AG08396 (cell line): ENCODE measurements at regions not wholly inside any gene's neighbourhood (a gene's known extent, or its start where the extent isn't known, plus 50 kb on each side); places are given as distances from the start of the nearest gene placed in this dataset.

Experiments used
- DNase-seq: peaks from one replicate; pipeline ENCODE4 v3.0.0; 2012; ENCODE audit warnings: low spot score, mixed read lengths

- peak; percentile 48 for DNase-seq
These were observed 687.9 kb upstream of the CITED2 start for GRCh38 chr6:140062043-140063020.

- DNase-seq: no peak
These were observed 686.9 kb upstream of the CITED2 start for GRCh38 chr6:140061110-140062042.

DNA sequence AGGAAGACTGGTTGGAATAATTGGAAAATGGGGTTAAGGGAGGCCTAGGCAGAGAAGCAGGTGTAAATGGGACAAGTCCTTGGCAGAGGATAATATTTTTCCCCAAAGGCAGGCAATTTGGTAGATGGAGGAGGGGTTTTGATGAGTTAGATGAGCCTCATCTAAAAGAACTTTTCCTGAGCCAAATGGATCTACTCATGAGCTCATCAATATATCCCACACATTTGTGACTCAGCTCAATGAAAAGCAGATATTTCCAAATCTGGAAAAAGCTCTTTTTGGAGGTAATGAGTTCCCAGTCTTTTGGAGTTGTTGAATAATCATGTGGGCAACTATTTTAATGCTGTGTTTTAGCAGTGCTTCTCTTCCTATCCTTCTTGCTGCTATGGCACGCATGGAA is 685.5 kb upstream of the CITED2 start:
- DNase-seq: no peak

DNA sequence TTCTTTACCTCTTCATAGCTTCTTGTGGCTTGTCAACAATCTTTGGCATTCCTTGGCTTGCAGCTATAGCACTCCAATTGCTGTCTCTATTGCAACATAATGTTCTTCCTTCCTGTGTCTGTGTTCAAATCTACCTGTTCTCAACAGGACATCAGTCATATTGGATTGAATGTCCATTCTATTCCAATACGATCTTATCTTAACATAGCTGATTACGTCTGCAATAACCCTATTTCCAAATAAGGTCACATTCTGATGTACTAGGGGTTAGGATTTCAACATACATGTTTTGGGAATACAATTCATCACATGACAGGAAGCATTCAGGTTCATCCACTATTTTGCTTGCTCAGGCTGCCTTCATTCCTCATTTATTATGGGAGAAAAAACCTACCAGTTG is 684.4 kb upstream of the CITED2 start:
- no peak for DNase-seq

DNA sequence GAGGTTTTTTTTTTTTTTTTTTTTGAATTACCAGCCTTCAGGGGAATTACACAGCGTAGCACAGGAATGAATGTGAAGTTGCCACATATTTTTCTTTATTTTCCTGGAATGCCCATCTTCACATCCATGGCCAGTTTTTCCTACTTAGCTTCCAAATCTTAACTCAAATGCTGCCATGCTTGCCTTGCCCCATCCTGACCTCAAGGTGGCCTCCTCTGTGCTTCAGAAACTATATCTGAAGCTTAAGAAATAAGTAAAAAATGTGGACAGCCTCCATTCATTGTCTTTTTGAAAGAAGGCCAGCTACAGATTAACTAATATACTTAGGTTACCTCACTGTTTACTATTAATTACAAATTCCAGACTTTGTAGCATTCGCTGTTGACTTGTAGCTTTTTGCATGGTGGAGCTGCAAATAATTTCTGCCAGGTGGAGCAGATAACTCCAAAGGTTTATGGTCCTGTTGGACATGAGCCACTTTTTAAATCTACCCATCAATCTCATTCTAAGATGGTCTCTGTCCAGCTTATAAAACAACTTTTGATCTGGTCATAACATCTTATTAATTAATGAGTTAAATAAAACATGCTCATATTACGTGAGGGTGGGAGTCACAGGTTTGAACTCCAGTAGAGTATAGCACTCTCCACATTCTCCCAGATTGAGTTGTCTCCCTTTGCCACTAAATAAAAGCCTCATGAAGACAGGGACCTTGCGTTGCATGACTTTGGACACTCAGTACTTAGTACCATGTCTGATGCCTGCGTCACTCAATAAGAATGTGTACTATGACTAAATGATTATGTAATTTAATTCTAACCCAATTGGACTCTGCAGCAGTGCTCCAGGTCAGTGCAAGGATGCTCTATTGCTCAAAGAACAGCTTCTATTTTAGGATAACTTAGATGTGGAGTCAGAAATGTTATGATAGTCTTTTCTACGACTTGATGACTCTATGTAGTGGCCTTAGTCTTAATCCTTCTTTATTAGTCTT is 678.6 kb upstream of the CITED2 start:
- DNase-seq: no peak

GRCh38 chr6:140051521-140052512 is 677.4 kb upstream of the CITED2 start:
- DNase-seq: peak; percentile 39

DNA sequence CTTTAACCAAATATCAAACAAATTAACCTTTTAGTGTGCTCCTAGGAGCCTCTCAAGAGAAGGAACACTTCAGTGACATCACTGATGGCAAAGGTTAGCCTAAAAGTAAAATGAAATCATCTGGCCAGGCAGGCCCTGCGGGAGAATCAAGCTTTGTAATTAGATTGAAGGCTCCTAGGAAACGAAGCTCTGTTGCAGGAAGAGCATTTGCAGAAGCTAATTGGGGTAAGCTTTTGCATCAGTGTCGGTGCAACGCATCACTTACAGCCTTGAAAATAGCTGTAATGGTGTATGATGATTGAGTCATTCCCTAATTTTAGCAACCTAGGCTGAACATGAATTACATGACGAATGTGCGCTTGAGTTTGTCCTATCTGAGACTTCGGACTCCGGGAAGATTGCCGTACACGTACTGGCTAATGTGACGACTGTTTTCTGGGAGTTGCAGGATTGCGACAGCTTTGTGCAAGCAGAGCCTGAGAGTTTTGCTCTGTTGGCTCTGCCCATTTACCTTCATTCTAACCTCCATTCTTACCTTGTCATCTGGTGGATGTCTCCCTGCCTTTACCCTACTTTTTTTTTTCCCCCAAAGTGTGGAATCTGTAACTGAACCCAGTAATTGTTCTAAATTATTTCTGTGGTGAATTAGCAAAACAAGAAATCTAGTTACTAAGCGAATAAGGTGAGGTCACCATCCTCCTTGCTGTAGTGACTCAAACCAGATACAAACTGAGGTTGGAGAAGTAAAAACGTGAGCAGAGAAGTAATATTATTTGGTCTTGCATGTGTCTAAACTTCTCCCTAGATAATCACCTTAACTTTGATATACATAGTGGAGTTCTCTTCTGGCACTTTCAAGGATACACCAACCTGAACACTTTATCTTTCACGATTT is 675.9 kb upstream of the CITED2 start:
- DNase-seq: no peak

DNA sequence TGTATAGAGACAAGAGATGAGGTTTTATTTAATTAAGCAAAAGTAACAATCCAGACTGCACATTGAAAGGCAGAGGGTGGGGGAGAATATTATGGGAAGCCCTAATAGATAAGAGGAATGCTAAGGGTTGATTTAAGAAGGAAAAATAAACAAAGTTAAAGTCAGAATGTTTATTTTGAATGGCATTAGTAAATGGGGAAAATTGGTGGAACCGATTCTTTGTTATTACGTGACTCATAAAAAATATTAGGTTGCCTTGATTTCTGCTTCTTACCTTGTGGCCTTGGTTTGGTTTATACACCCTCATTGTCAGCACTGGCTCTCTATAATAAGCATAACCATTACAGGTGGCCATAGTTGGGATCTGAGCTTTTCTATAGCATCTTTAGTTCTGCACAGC is 674.8 kb upstream of the CITED2 start:
- no peak for DNase-seq

GRCh38 chr6:140048202-140048790 is 673.8 kb upstream of the CITED2 start:
- DNase-seq: no peak

- DNase-seq: no peak
These were observed 672.9 kb upstream of the CITED2 start for GRCh38 chr6:140047321-140047720.

DNA sequence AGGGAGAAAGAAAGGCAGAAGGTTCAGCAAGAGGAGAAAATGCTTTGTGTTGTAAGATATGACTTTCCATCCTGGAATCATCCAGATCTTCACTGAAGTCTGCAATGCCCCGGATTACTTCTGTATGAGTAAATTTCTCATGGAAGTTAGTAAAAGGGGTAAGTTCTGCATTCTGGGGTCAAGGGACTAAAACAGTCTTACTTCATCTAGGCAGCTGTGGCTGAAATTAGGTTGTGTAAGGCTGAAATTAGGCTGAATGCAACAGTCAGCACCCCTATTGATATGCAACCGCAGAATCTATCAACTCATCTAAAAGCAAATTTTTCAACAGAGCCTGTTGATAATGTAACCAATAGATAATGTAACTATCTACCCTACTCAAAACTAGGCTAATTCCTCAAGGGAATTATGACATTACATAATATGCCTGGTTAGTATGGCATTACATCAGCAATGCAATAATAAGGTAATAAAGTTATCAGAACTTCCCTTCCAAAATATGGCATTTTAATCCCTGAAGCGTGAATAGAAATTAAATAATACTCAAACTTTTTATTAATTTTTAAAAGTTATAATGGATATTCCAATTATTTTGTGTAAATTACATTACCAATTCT is 671.7 kb upstream of the CITED2 start:
- DNase-seq: no peak

DNA sequence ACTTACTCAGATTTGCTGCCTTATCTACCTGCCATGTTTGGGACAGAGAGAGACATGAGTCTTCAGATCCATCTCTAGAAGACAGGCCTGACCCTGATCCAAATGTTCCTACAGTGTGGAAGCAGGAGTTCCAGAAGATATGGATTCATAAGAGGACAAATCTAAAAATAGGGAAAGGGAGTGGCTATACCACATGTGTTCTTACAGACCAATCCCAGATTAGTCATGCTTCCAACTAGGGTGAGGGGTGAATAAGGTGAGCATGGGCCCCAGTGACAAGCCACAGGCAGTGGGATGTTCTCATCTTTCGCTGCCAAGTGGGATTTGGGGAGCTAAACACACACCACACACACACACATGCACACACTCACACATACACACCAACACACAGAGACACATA is 670.7 kb upstream of the CITED2 start:
- DNase-seq: no peak

DNA sequence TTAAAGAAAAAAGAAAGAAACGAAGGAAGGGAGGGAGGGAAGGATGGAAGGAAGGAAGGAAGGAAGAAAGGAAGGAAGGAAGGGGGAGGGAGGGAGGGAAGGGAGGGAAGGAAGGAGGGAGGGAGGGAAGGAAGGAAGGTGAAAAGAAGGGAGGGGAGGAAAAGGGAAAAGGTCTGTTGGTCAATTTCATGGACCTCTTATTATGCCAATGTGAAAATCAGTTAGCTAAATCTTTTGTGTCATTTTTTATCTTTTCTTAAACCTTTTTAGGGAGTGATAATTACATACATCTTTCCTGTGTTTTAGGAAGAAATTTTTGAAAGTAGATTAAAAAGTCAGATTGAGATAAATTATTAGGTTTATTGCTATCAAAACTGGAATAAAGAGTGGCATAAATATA is 670.2 kb upstream of the CITED2 start:
- no peak for DNase-seq

- no peak for DNase-seq
These were observed 669.4 kb upstream of the CITED2 start for GRCh38 chr6:140043762-140044378.

DNA sequence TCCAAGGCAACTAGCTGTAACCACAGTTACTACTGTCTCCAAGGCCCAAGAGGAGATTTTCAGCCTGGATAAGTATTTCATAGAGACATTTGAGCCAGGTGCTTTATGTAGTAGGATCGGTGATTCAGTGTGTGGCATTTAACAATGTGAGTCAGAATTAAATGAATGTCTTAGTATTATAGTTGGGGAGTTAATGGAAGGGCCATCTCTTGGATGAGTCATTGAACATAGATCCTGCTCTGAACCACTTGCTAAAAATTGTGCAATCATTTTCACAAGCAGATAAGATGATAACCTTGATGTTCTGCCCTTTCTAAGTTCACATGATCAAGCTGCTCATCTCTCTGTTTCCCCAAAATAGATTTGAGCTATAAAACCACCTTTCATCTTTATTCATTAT is 668.9 kb upstream of the CITED2 start:
- DNase-seq: peak; percentile 34

DNA sequence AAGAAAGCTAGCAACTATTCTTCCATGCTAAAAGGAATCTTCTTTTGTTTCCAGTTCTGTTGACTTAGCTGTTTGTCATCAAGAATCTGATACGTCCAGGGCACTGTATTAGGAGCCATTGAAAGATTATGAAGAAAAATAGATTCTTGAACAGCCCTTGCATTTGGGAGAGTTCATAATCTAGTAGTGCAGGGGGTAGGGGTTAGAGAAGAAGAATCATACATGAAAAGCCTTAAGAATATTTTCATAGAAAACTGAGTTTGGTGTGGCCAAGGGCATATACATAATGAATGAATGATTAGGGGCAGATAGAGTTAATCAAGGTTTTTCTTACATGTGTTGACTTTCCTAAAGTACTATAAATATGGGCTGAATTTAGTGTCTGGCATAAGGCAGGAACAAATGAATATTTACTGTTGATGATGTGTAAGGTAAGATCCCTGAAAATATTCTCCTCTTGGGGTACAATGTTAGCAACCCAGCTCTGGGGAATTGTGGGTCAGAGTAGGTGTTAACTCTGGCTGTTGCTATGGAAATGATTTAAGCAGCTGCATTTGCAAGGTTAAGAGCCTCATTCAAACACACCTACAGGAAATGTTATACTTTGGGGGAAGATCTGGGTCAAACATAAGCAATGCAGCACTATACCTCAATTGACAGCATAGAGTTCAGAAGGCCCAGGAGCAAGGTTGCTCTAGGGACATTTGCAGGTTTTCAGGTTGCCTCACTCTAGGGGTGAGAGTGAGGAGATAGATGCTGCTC is 667.3 kb upstream of the CITED2 start:
- no peak for DNase-seq

GRCh38 chr6:140041056-140041455 is 666.6 kb upstream of the CITED2 start:
- DNase-seq: no peak
